SK-N-SH (cell line): ENCODE measurements at regions not wholly inside any gene's neighbourhood (a gene's known extent, or its start where the extent isn't known, plus 50 kb on each side); places are given as distances from the start of the nearest gene placed in this dataset.

ENCODE experiments used
- CTCF ChIP-seq: fragments of 200-600 bp; sonication (generic); IDR thresholded peaks from 2 replicates; pipeline ENCODE4 v1.6.1; 2017; ENCODE audit warnings: antibody characterized with exemption, mild to moderate bottlenecking, moderate library complexity
- EP300 ChIP-seq, 2 experiments: IDR thresholded peaks; 2 replicates each; pipeline versions ENCODE4 v1.4.0 to v1.6.1; 2012; ENCODE audit warnings: borderline replicate concordance in 1 of 2, low read depth in 1 of 2, low read length in 1 of 2
- EZH2phosphoT487 ChIP-seq: fragments of 200-600 bp; sonication (generic); IDR thresholded peaks from 2 replicates; pipeline ENCODE4 v1.6.1; 2017; ENCODE audit warnings: low read depth, mixed run types, mild to moderate bottlenecking, antibody characterized with exemption, moderate library complexity, borderline replicate concordance
- FOSL2 ChIP-seq: IDR thresholded peaks from 2 replicates; pipeline ENCODE4 v1.4.0; 2012; ENCODE audit warnings: low read depth, mild to moderate bottlenecking, moderate library complexity, borderline replicate concordance
- IRF3 ChIP-seq: fragments of 150-350 bp; IDR thresholded peaks from 2 replicates; pipeline ENCODE4 v1.6.1; 2016; ENCODE audit warnings: mild to moderate bottlenecking, low read depth, low read length
- JUND ChIP-seq: IDR thresholded peaks from 2 replicates; pipeline ENCODE4 v1.4.0; 2012
- MAX ChIP-seq: IDR thresholded peaks from 2 replicates; pipeline ENCODE4 v1.4.0; 2012; ENCODE audit warnings: low read depth
- MEF2A ChIP-seq: IDR thresholded peaks from 2 replicates; pipeline ENCODE4 v1.4.0; 2012; ENCODE audit warnings: low read depth, borderline replicate concordance
- MXI1 ChIP-seq: IDR thresholded peaks from 2 replicates; pipeline ENCODE4 v1.6.1; 2012; ENCODE audit warnings: mild to moderate bottlenecking, low read depth, low read length, improper control_type of control experiment
- POLR2AphosphoS5 ChIP-seq: IDR thresholded peaks from 2 replicates; pipeline ENCODE4 v1.6.1; 2012; ENCODE audit warnings: low read depth, low read length
- RAD21 ChIP-seq: IDR thresholded peaks from 2 replicates; pipeline ENCODE4 v1.6.1; 2012; ENCODE audit warnings: mild to moderate bottlenecking, low read length
- REST ChIP-seq: IDR thresholded peaks from 2 replicates; pipeline ENCODE4 v1.6.1; 2012; ENCODE audit warnings: mild to moderate bottlenecking, low read depth, low read length, moderate library complexity
- SIN3A ChIP-seq: IDR thresholded peaks from 2 replicates; pipeline ENCODE4 v1.6.1; 2012; ENCODE audit warnings: low read depth, mild to moderate bottlenecking, low read length, moderate library complexity, borderline replicate concordance
- USF2 ChIP-seq: fragments of 150-350 bp; IDR thresholded peaks from 2 replicates; pipeline ENCODE4 v1.6.1; 2017; ENCODE audit warnings: antibody characterized with exemption, low read length, low read depth, borderline replicate concordance

- no peak for TF ChIP-seq EP300 (IDR thresholded peaks at IDR 0.05; ENCODE audit: borderline replicate concordance in 1 of 2, low read depth in 1 of 2, low read length in 1 of 2)
- no peak for TF ChIP-seq CTCF
- TF ChIP-seq FOSL2 = no peak
- no peak for TF ChIP-seq REST
- TF ChIP-seq IRF3 = no peak
- TF ChIP-seq EZH2phosphoT487 = no peak
- no peak for TF ChIP-seq POLR2AphosphoS5
- no peak for TF ChIP-seq SIN3A
- no peak for TF ChIP-seq MAX
- no peak for TF ChIP-seq JUND
- TF ChIP-seq MXI1 = no peak
- no peak for TF ChIP-seq MEF2A
- no peak for TF ChIP-seq USF2
- no peak for TF ChIP-seq RAD21
Observed at GRCh38 chr17:70271200-70271599, 101.9 kb downstream of the KCNJ2 start.
